Immature natural killer cell (primary cell): ENCODE measurements at regions not wholly inside any gene's neighbourhood (a gene's known extent, or its start where the extent isn't known, plus 50 kb on each side); places are given as distances from the start of the nearest gene placed in this dataset.
"Not testable (repeated sequence)": the region's sequence is repeated elsewhere in the genome, so short reads cannot be mapped to it uniquely, and the experiment has no call there.

Experiments used
- DNase-seq, 3 donors: peaks; one replicate each; pipeline ENCODE4 v3.0.0; 2022; ENCODE audit warnings: mixed read lengths in 1 of 3
- H3K27ac Mint-ChIP-seq, 6 donors: one replicate each; pipeline ENCODE4 v1.8.0; 2020; ENCODE audit warnings: mixed read lengths in 6 of 6, mild to moderate bottlenecking in 5 of 6, inconsistent platforms in 4 of 6, moderate library complexity in 3 of 6
- H3K27me3 Mint-ChIP-seq, 3 donors: one replicate each; pipeline ENCODE4 v1.8.0; 2020 to 2021; ENCODE audit warnings: low read depth in 3 of 3, mild to moderate bottlenecking in 3 of 3, mixed read lengths in 3 of 3, moderate library complexity in 3 of 3, inconsistent platforms in 1 of 3
- H3K36me3 Mint-ChIP-seq, 3 donors: one replicate each; pipeline ENCODE4 v1.8.0; 2020; ENCODE audit warnings: mixed read lengths in 3 of 3, inconsistent platforms in 2 of 3, mild to moderate bottlenecking in 2 of 3
- H3K4me1 Mint-ChIP-seq, 2 donors: one replicate each; pipeline ENCODE4 v1.8.0; 2020; ENCODE audit warnings: inconsistent platforms in 2 of 2, mild to moderate bottlenecking in 2 of 2, mixed read lengths in 2 of 2, moderate library complexity in 1 of 2
- H3K4me3 Mint-ChIP-seq, 5 donors: one replicate each; pipeline ENCODE4 v1.8.0; 2020; ENCODE audit warnings: mild to moderate bottlenecking in 5 of 5, mixed read lengths in 5 of 5, inconsistent platforms in 3 of 5, moderate library complexity in 3 of 5
- H3K9me3 Mint-ChIP-seq, 6 donors: one replicate each; pipeline ENCODE4 v1.8.0; 2020; ENCODE audit warnings: mild to moderate bottlenecking in 6 of 6, mixed read lengths in 6 of 6, inconsistent platforms in 4 of 6, moderate library complexity in 3 of 6

DNA sequence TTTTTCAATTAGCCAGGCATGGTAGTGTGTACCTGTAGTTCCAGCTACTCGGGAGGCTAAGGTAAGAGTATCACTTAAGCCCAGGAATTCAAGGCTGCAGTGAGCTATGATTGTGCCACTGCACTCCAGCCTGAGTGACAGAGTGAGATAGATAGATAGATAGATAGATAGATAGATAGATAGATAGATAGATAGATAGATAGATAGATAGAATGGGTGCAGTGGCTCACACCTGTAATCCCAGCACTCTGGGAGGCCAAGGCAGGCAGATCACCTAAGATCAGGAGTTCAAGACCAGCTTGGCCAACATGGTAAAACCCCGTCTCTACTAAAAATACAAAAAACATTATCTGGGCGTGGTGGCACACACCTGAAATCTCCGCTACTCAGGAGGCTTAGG lies 85.6 kb upstream of the CAB39 start:
- H3K4me3 Mint-ChIP-seq, H3K27ac Mint-ChIP-seq, H3K9me3 Mint-ChIP-seq, H3K27me3 Mint-ChIP-seq, H3K36me3 Mint-ChIP-seq, DNase-seq, H3K4me1 Mint-ChIP-seq: not testable (repeated sequence)

DNA sequence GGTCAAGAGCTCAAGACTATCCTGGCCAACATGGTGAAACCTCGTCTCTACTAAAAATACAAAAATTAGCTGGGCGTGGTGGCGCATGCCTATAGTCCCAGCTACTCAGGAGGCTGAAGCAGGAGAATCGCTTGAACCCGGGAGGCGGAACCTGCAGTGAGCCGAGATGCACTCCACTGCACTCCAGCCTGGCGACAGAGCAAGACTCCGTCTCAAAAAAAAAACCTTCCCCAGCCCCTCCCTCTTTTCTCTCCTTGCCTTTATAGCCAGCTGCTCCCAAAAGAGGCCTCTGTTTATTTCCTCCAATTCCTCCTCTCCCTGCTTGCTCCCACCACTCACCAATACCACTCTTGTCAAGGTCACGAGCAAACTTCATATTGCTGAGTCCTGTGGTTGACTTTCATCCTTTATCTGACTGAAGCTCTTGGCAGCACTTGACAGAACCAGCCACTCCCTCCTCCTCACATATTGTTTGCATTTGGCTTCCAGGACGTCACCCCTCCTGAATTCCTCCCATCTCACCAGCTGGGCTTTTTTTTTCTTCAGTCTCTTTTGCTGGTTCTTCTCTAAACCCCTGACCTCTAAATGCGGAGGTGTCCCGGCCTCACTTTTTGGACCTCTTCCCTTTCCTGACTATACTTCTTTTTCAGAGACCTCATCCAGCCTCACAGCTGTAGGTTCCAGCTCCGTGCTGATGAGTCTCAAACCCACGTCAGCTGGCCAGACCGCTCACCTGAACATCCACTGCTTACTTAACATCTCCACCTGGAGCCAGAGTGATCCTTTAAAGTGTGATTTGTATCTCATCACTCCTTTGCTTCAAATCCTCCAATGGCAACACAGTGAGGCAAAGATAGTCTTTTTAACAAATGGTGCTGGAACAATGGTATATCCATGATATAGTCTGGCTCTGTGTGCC lies 84.6 kb upstream of the CAB39 start:
- Mint-ChIP-seq H3K36me3 (no peaks in the 10 kb centered on the region), H3K9me3 (no peaks in the 10 kb centered on the region), H3K27ac (no peak overlapping the region), H3K27me3 (peaks cover 0 to 5% (median 2%) of the 10 kb centered on the region in 3 donors), H3K4me1 (no peaks in the 10 kb centered on the region), H3K4me3 (no peak overlapping the region)
- no peak for DNase-seq

DNA sequence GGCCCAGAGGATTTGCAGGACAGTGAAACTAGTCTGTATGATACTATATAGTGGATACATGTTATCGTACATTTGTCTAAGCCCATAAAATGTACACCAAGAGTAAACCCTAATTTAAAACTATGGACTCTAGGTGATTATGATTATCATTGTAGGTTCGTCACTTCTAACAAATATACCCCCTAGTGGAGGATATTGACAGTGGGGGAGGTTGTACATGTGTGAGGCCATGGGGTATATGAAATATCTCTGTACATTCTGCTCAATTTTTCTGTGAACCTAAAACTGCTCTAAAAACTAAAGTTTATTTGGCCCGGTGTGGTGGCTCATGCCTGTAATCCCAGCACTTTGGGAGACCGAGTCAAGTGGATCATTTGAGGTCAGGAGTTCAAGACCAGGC lies 81.2 kb upstream of the CAB39 start:
- H3K4me1 Mint-ChIP-seq: peaks cover 0 to 1% of the 10 kb centered on the region in 2 donors
- no peaks in the 10 kb centered on the region for H3K36me3 Mint-ChIP-seq
- H3K27ac Mint-ChIP-seq: no peak overlapping the region
- no peaks in the 10 kb centered on the region for H3K9me3 Mint-ChIP-seq
- H3K4me3 Mint-ChIP-seq: no peak overlapping the region
- no peak for DNase-seq
- H3K27me3 Mint-ChIP-seq: peaks cover 0 to 4% (median 0%) of the 10 kb centered on the region in 3 donors

DNA sequence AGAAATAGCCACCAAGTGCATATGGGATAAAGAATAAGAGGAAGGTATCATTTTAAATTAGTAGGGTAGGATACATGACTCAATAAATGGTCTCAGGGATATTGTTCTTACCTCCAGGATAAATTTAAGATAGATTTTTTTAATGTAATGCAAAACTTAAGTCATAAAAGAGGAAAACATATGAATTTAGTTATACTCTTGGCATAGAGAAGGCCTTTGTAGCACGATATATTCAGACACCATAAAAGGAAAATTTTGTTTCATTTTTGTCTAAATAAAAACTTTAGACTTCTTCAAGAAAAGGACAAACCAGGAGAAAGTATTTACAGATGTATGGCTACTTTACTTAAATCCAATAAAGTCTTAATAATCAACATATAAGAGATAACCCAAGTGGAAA lies 78.5 kb upstream of the CAB39 start:
- peaks cover 0 to 2% (median 1%) of the 10 kb centered on the region in 3 donors for H3K27me3 Mint-ChIP-seq
- H3K36me3 Mint-ChIP-seq: no peaks in the 10 kb centered on the region
- no peak overlapping the region for H3K27ac Mint-ChIP-seq
- DNase-seq: no peak
- no peaks in the 10 kb centered on the region for H3K9me3 Mint-ChIP-seq
- peaks cover 4 to 6% of the 10 kb centered on the region in 2 donors for H3K4me1 Mint-ChIP-seq
- no peak overlapping the region for H3K4me3 Mint-ChIP-seq

DNA sequence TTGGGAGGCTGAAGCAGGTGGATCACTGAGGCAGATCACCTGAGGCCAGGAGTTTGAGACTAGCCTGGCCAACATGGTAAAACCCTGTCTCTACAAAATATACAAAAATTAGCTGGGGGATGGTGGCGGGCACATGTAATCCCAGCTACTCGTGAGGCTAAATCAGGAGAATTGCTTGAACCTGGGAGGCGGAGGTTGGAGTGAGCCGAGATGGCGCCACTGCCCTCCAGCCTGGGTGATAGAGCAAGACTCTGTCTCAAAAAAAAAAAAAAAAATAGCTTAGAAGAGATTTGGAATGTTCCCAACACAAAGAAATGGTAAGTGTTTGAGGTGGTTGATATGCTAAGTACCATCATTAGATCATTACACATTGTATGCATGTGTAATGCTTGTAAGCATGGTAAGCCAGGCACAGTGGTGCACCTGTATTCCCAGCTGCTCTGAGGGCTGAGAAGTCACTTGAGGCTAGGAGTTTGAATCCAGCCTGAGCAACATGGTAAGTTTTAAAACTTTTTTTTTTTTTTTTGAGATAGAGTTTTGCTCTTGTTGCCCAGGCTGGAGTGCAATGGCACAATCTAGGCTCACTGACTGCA lies 77.8 kb upstream of the CAB39 start:
- not testable (repeated sequence) for H3K4me3 Mint-ChIP-seq, H3K27ac Mint-ChIP-seq, H3K36me3 Mint-ChIP-seq, DNase-seq, H3K27me3 Mint-ChIP-seq, H3K4me1 Mint-ChIP-seq, H3K9me3 Mint-ChIP-seq

DNA sequence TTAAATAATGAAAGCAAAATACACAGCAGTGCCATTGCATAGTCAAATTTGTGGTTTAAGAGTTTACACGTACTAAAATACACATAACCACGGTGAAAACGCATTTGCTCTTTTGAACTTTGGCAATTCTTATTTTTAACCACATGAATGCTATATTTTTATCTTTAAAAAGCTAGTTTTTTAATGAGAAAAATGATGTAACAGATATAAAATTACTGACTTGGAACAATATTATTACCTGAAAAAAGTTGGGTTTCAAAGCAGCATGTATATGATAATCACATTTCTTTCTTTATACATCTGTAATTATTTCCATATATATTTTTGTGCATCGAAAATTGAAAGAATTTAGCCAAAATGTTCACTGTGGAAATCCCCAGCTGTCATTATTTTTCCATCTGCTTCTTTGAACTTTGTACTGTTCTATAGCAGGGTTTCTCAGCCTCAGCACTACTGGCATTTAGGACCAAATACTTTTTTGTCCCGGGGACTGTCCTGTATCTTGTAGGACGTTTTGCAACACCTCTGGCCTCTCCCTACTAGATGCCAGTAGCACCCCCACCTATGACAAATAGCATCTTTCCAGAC lies 75.9 kb upstream of the CAB39 start:
- H3K9me3 Mint-ChIP-seq: no peaks in the 10 kb centered on the region
- H3K36me3 Mint-ChIP-seq: no peaks in the 10 kb centered on the region
- no peak overlapping the region for H3K4me3 Mint-ChIP-seq
- no peak overlapping the region for H3K27ac Mint-ChIP-seq
- peaks cover 0 to 2% (median 0%) of the 10 kb centered on the region in 3 donors for H3K27me3 Mint-ChIP-seq
- no peak for DNase-seq
- H3K4me1 Mint-ChIP-seq: peaks cover 4 to 6% of the 10 kb centered on the region in 2 donors

DNA sequence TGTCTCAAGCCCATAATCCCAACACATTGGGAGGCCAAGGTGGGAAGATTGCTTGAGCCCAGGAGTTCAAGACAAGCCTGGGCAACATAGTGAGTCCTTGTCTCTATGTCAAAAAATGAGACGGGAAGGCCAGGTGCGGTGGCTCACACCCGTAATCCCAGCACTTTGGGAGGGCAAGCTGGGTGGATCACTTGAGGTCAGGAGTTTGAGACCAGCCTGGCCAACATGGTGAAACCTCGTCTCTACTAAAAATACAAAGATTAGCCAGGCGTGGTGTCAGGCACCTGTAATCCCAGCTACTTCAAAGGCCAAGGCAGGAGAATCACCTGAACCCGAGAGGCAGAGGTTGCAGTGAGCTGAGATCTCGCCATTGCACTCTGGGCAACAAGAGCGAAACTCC lies 75.2 kb upstream of the CAB39 start:
- H3K36me3 Mint-ChIP-seq, H3K9me3 Mint-ChIP-seq, H3K4me3 Mint-ChIP-seq, DNase-seq, H3K27ac Mint-ChIP-seq, H3K27me3 Mint-ChIP-seq: not testable (repeated sequence)
- H3K4me1 Mint-ChIP-seq: peaks cover 6 to 11% of the 10 kb centered on the region in 2 donors

DNA sequence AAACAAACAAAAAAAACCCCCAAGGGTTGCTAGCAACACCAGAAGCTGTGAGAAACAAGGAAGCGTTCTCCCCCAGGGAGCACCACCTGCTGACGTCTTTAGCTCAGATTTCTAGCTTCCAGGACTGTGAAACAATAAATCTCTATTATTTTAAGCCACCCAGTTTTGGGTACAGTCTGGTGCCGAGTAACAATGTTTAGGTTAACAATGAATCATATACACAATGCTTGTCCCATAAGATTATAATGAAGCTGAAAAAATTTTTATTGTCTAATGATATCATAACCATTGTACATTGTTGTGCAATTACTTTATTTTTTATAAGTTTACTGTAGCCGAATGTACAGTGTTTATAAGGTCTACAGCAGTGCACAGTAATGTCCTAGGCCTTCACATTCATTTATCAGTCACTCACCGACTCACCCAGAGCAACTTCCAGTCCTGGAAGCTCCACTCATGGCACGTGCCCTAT lies 72.1 kb upstream of the CAB39 start:
- Mint-ChIP-seq H3K4me3 (no peak overlapping the region), H3K4me1 (peaks cover 25 to 28% of the 10 kb centered on the region in 2 donors), H3K9me3 (no peaks in the 10 kb centered on the region), H3K27me3 (peaks cover 0 to 3% (median 2%) of the 10 kb centered on the region in 3 donors), H3K36me3 (no peaks in the 10 kb centered on the region), H3K27ac (no peak overlapping the region)
- DNase-seq: no peak

DNA sequence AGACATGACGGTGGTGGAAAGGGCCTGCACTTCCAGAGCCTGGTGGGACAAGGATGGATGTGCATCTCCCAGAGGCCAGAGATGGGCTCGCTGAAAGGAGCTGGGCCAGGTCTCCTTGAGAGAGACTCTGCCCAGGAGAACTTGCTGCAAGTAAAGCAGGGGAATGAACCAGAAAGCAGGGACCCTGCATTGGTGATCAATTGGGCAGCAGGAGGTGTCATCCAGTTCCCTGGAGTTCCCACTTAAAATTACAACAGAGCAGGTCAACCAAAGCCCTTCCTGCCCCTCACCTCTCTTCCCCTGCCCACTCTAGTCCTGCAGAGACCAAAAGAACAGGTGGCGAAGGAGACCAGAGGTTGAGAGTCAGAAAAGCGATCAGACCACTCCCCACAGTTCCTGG lies 69.7 kb upstream of the CAB39 start:
- Mint-ChIP-seq H3K27ac (peak overlapping the region in 4 of 6 donors; percentile 40 to 88 (median 70)), H3K27me3 (peaks cover 0 to 5% (median 0%) of the 10 kb centered on the region in 3 donors), H3K9me3 (no peaks in the 10 kb centered on the region), H3K4me3 (peak overlapping the region in 4 of 5 donors; percentile 21 to 53 (median 30)), H3K36me3 (no peaks in the 10 kb centered on the region), H3K4me1 (peaks cover 18 to 24% of the 10 kb centered on the region in 2 donors)
- DNase-seq: no peak

DNA sequence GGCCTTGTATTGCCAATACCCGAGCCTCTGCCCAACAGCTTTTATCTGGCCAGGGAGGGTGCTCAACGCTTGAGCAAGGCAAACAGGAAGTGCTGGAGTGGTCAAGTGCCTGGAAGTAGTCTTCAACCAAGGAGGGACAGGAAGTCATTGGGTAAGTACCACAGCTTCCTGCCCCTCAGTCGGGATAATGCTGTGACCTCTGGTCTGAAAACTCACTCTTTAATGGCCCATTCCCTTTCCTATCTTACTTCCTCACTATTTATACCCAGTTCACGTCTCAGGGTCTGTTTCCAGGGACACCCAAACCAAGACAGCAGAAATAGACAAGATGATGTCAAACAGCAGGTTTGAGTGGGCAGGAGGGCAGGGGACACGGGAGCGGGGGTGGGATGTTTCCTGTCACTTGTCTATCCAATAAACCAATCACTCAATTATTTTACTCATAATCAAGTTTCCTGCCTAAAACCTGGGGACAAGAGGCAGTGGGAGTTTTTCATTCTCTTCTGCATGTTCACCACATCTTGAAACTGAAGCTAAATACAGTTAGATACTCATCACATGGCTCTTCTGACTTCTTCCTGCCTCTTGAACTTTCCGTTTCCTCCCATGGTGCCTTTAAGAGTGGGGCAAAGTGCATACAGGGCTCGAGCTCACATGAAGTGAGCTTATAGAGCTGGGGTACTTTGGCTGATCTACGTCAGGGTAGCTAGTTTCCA lies 68.9 kb upstream of the CAB39 start:
- H3K36me3 Mint-ChIP-seq: no peaks in the 10 kb centered on the region
- peak overlapping the region; percentile 78 to 90 (median 88) for H3K27ac Mint-ChIP-seq
- peak in 2 of 3 donors; percentile 19 to 27 for DNase-seq
- H3K9me3 Mint-ChIP-seq: no peaks in the 10 kb centered on the region
- H3K27me3 Mint-ChIP-seq: peaks cover 0 to 5% (median 0%) of the 10 kb centered on the region in 3 donors
- peak overlapping the region; percentile 31 to 78 (median 62) for H3K4me3 Mint-ChIP-seq
- peaks cover 18 to 24% of the 10 kb centered on the region in 2 donors for H3K4me1 Mint-ChIP-seq

DNA sequence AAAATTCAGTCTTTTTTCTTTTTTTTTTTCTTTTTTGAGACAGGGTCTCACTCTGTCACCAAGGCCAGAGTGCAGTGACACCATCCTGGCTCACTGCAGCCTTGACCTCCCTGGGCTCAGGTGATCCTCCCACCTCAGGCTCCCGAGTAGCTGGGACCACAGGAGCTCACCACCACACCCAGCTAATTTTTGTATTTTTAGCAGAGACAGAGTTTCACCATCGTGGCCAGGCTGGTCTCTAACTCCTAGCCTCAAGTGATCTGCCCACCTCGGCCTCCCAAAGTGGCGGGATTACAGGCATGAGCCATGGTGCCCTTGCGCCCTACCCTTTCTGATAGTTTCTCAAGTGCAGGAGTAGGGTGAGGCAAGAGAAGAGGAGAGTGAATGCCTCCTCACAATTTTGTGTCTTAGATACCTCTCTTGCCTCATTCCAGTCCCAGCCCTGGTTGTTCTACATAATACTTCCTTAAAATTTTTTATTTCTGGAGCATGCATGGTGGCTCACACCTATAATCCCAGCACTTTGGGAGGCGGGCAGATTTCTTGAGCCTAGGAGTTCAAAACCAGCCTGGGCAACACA lies 68.2 kb upstream of the CAB39 start:
- Mint-ChIP-seq H3K36me3 (no peaks in the 10 kb centered on the region), H3K27me3 (peaks cover 0 to 5% (median 0%) of the 10 kb centered on the region in 3 donors), H3K4me3 (peak overlapping the region in 4 of 5 donors; percentile 31 to 78 (median 68)), H3K4me1 (peaks cover 18 to 24% of the 10 kb centered on the region in 2 donors), H3K9me3 (no peaks in the 10 kb centered on the region), H3K27ac (peak overlapping the region in 5 of 6 donors; percentile 78 to 90 (median 88))
- no peak for DNase-seq

DNA sequence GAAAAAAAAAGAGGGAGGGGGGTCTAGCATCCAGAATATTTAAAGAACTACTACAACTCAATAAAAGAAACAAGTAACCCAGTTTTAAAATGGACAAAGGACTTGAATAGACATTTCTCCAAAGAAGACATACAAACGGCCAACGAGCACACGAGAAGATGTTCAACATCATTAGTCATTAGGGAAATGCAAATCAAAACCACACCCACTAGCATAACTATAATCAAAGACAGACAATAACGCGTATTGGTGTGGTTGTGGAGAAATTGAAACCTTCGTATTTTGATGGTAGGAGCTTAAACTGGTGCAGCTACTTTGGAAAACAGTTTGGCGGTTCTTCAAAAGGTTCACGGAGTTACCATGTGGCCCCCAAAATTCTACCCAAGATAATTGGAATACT lies 64.3 kb upstream of the CAB39 start:
- Mint-ChIP-seq H3K27ac (no peak overlapping the region), H3K9me3 (no peaks in the 10 kb centered on the region), H3K4me1 (peaks cover 12% of the 10 kb centered on the region in 2 donors), H3K4me3 (no peak overlapping the region), H3K27me3 (peaks cover 0 to 5% (median 0%) of the 10 kb centered on the region in 3 donors), H3K36me3 (no peaks in the 10 kb centered on the region)
- no peak for DNase-seq

DNA sequence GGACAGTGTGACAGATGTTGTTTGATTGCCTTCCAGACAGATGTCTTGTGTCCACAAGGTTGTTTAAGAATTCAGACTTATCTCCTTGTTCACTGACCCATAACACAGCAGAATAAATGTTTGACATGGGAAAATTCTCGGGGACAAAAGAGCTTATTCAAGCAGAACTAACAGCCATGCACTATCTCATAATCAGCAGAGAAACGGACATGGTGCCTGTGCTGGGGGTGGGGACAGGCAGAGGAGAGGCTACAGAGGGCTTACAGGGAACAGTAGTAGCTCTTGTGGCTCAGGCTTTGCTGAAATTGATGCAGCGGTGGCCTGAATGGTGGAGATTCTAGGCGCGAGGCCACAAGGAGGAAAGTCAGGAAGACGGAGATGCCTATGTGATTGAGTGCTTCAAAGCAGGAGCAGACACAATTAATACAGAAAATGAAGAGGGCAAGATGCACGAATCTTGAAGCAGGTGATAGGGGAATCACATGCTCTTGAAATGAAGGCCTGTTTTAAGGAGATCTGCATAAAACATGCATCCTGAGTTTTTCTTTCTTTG lies 62.0 kb upstream of the CAB39 start:
- no peaks in the 10 kb centered on the region for H3K9me3 Mint-ChIP-seq
- no peak overlapping the region for H3K27ac Mint-ChIP-seq
- H3K36me3 Mint-ChIP-seq: no peaks in the 10 kb centered on the region
- no peak overlapping the region for H3K4me3 Mint-ChIP-seq
- no peak for DNase-seq
- peaks cover 4 to 5% of the 10 kb centered on the region in 2 donors for H3K4me1 Mint-ChIP-seq
- H3K27me3 Mint-ChIP-seq: peaks cover 0 to 9% (median 0%) of the 10 kb centered on the region in 3 donors
